GM23338 (cell line): ENCODE measurements at regions not wholly inside any gene's neighbourhood (a gene's known extent, or its start where the extent isn't known, plus 50 kb on each side); places are given as distances from the start of the nearest gene placed in this dataset.

ENCODE experiments used
- ATAC-seq: fragments of 200-7000 bp; cut with Tn5 transposase; 3 replicates; pipeline ENCODE4 v1.9.1; 2020
- DNase-seq: peaks from one replicate; pipeline ENCODE4 v3.0.0-alpha.2; 2015; ENCODE audit warnings: low spot score
- H2AFZ ChIP-seq: fragments of 200-600 bp; sonication (generic); 2 replicates; pipeline ENCODE4 v1.8.0; 2016; ENCODE audit warnings: antibody characterized with exemption, mild to moderate bottlenecking, moderate library complexity
- H3F3A ChIP-seq: fragments of 200-600 bp; sonication (generic); replicated peaks from 2 replicates; pipeline ENCODE4 v1.8.0; 2017; ENCODE audit warnings: antibody characterized with exemption, mixed run types, low read depth
- H3K27ac ChIP-seq: fragments of 200-600 bp; sonication (generic); 2 replicates; pipeline ENCODE4 v1.6.1; 2016; ENCODE audit warnings: low read depth
- H3K27me3 ChIP-seq: fragments of 200-600 bp; sonication (generic); 2 replicates; pipeline ENCODE4 v1.8.0; 2016; ENCODE audit warnings: mild to moderate bottlenecking, mixed run types, moderate library complexity; ENCODE audit not compliant: insufficient read depth
- H3K36me3 ChIP-seq: fragments of 200-600 bp; sonication (generic); 2 replicates; pipeline ENCODE4 v1.8.0; 2016; ENCODE audit warnings: mild to moderate bottlenecking; ENCODE audit not compliant: insufficient read depth
- H3K4me1 ChIP-seq: fragments of 200-600 bp; sonication (generic); 2 replicates; pipeline ENCODE4 v1.8.0; 2016; ENCODE audit warnings: mild to moderate bottlenecking, moderate library complexity; ENCODE audit not compliant: insufficient read depth
- H3K4me2 ChIP-seq: fragments of 200-600 bp; sonication (generic); 2 replicates; pipeline ENCODE4 v1.7.1; 2017; ENCODE audit warnings: mixed run types
- H3K4me3 ChIP-seq: fragments of 200-600 bp; sonication (generic); 2 replicates; pipeline ENCODE4 v1.6.1; 2016; ENCODE audit warnings: mixed run types
- H3K79me2 ChIP-seq: fragments of 200-600 bp; sonication (generic); replicated peaks from 2 replicates; pipeline ENCODE4 v1.8.0; 2017; ENCODE audit warnings: mild to moderate bottlenecking; ENCODE audit not compliant: insufficient read depth
- H3K9me2 ChIP-seq: fragments of 200-600 bp; sonication (generic); 2 replicates; pipeline ENCODE4 v1.8.0; 2017; ENCODE audit not compliant: insufficient read depth
- H4K20me1 ChIP-seq: fragments of 200-600 bp; sonication (generic); replicated peaks from 2 replicates; pipeline ENCODE4 v1.8.0; 2017; ENCODE audit warnings: mild to moderate bottlenecking; ENCODE audit not compliant: insufficient read depth
- H3K27ac Mint-ChIP-seq: 2 replicates; pipeline ENCODE4 v1.8.0; 2020; ENCODE audit warnings: inconsistent platforms, mild to moderate bottlenecking, moderate library complexity, mixed read lengths
- H3K27me3 Mint-ChIP-seq: 3 replicates; pipeline ENCODE4 v1.8.0; 2022; ENCODE audit warnings: low read depth, mild to moderate bottlenecking, moderate library complexity, mixed read lengths, inconsistent platforms; ENCODE audit not compliant: insufficient read depth, poor library complexity
- H3K36me3 Mint-ChIP-seq: 3 replicates; pipeline ENCODE4 v1.8.0; 2021; ENCODE audit warnings: low read depth, mild to moderate bottlenecking, inconsistent platforms, moderate library complexity, mixed read lengths
- H3K4me1 Mint-ChIP-seq: 3 replicates; pipeline ENCODE4 v1.8.0; 2020; ENCODE audit warnings: mild to moderate bottlenecking, inconsistent platforms, mixed read lengths
- H3K4me3 Mint-ChIP-seq: 3 replicates; pipeline ENCODE4 v1.8.0; 2021; ENCODE audit warnings: moderate library complexity, mild to moderate bottlenecking, inconsistent platforms, mixed read lengths
- H3K9me3 Mint-ChIP-seq: 3 replicates; pipeline ENCODE4 v1.8.0; 2020; ENCODE audit warnings: moderate library complexity, mild to moderate bottlenecking, inconsistent platforms, mixed read lengths
- CREB1 ChIP-seq: fragments of 250-450 bp; sonication (Bioruptor Pico); IDR thresholded peaks from 2 replicates; pipeline ENCODE4 v1.5.0; 2020; ENCODE audit warnings: low read depth, mild to moderate bottlenecking, moderate library complexity
- CTCF ChIP-seq, 2 experiments: fragments of 200-600 bp in 1 of 2; sonication (generic) in 1 of 2; conservative IDR thresholded peaks; 2 replicates each; pipeline versions ENCODE4 v1.5.1 to v1.6.1; 2016 to 2017; ENCODE audit warnings: antibody characterized with exemption in 2 of 2, low read depth in 2 of 2, mild to moderate bottlenecking in 2 of 2, moderate library complexity in 1 of 2
- ETS1 ChIP-seq: IDR thresholded peaks from 2 replicates; pipeline ENCODE4 v1.6.1; 2016; ENCODE audit warnings: antibody characterized with exemption
- EZH2 ChIP-seq: fragments of 200-600 bp; sonication (generic); IDR thresholded peaks from one replicate; pipeline ENCODE4 v1.8.0; 2017; ENCODE audit warnings: antibody characterized with exemption, mild to moderate bottlenecking, low read depth; ENCODE audit not compliant: unreplicated experiment
- EZH2phosphoT487 ChIP-seq: fragments of 200-600 bp; sonication (generic); IDR thresholded peaks from one replicate; pipeline ENCODE4 v1.8.1; 2018; ENCODE audit warnings: antibody characterized with exemption; ENCODE audit not compliant: unreplicated experiment
- NANOG ChIP-seq: IDR thresholded peaks from 2 replicates; pipeline ENCODE4 v1.6.1; 2016; ENCODE audit warnings: antibody characterized with exemption, borderline replicate concordance
- POLR2AphosphoS5 ChIP-seq: IDR thresholded peaks from 2 replicates; pipeline ENCODE4 v1.6.1; 2016; ENCODE audit warnings: antibody characterized with exemption, low read depth
- STAT1 ChIP-seq: IDR thresholded peaks from one replicate; pipeline ENCODE4 v1.6.1; 2016; ENCODE audit warnings: antibody characterized with exemption; ENCODE audit not compliant: unreplicated experiment
- ZNF114 ChIP-seq: fragments of 250-450 bp; sonication (Bioruptor Pico); IDR thresholded peaks from 2 replicates; pipeline ENCODE4 v1.5.0; 2020; ENCODE audit warnings: mild to moderate bottlenecking, moderate library complexity
- ZNF331 ChIP-seq: fragments of 250-450 bp; sonication (Bioruptor Pico); IDR thresholded peaks from 2 replicates; pipeline ENCODE4 v1.5.0; 2020; ENCODE audit warnings: low read depth, mild to moderate bottlenecking, moderate library complexity
- ZNF462 ChIP-seq: fragments of 250-450 bp; sonication (Bioruptor Pico); IDR thresholded peaks from 2 replicates; pipeline ENCODE4 v1.5.0; 2020; ENCODE audit warnings: mild to moderate bottlenecking, moderate library complexity

- H3K27ac ChIP-seq = no peak overlapping the region
- no peak overlapping the region for H3K4me3 Mint-ChIP-seq
- H3K4me1 ChIP-seq = no peaks in the 10 kb centered on the region
- no peak overlapping the region for H3K4me2 ChIP-seq
- H3K27me3 Mint-ChIP-seq = peaks cover 9% of the 10 kb centered on the region
- no peaks in the 10 kb centered on the region for H3K4me1 Mint-ChIP-seq
- H3K9me2 ChIP-seq = peaks cover 6% of the 10 kb centered on the region; the same call in 1 of the 2 replicates
- H3K27me3 ChIP-seq = no peaks in the 10 kb centered on the region
- H3K4me3 ChIP-seq = no peak overlapping the region
- ATAC-seq (no peak), DNase-seq (no peak)
- no peaks in the 10 kb centered on the region for H3K36me3 Mint-ChIP-seq
- H4K20me1 ChIP-seq = no peaks in the 10 kb centered on the region
- H3K36me3 ChIP-seq = no peaks in the 10 kb centered on the region
- no peak overlapping the region for H2AFZ ChIP-seq
- no peak for TF ChIP-seq EZH2
- H3K9me3 Mint-ChIP-seq = no peaks in the 10 kb centered on the region
- H3F3A ChIP-seq = no peaks in the 10 kb centered on the region
- H3K27ac Mint-ChIP-seq = no peak overlapping the region
- H3K79me2 ChIP-seq = no peaks in the 10 kb centered on the region
These were observed 64.9 kb upstream of the PCED1B start for GRCh38 chr12:47014474-47014873.

GRCh38 chr12:47015381-47015780 lies 64.0 kb upstream of the PCED1B start:
- Mint-ChIP-seq H3K9me3 (no peaks in the 10 kb centered on the region), H3K4me1 (no peaks in the 10 kb centered on the region), H3K27me3 (peaks cover 7% of the 10 kb centered on the region), H3K27ac (no peak overlapping the region), H3K36me3 (no peaks in the 10 kb centered on the region), H3K4me3 (no peak overlapping the region)
- H4K20me1 ChIP-seq = no peaks in the 10 kb centered on the region
- no peak overlapping the region for H2AFZ ChIP-seq
- no peak overlapping the region for H3K27ac ChIP-seq
- no peaks in the 10 kb centered on the region for H3K79me2 ChIP-seq
- H3K4me2 ChIP-seq = no peak overlapping the region
- no peak overlapping the region for H3K4me3 ChIP-seq
- H3F3A ChIP-seq = no peaks in the 10 kb centered on the region
- peaks cover 6% of the 10 kb centered on the region; the same call in 1 of the 2 replicates for H3K9me2 ChIP-seq
- no peak for ATAC-seq
- H3K36me3 ChIP-seq = no peaks in the 10 kb centered on the region
- no peaks in the 10 kb centered on the region for H3K27me3 ChIP-seq
- no peaks in the 10 kb centered on the region for H3K4me1 ChIP-seq
- DNase-seq = no peak
- no peak for TF ChIP-seq STAT1
- no peak for TF ChIP-seq POLR2AphosphoS5
- no peak for TF ChIP-seq EZH2phosphoT487
- TF ChIP-seq ETS1 = no peak
- no peak for TF ChIP-seq ZNF462
- no peak for TF ChIP-seq CTCF (conservative IDR thresholded peaks at IDR 0.05; ENCODE audit: low read depth in 2 of 2)
- TF ChIP-seq NANOG = no peak
- TF ChIP-seq ZNF331 (CRISPR knock-in tag) = no peak
- TF ChIP-seq ZNF114 (CRISPR knock-in tag) = no peak
- no peak for TF ChIP-seq EZH2
- TF ChIP-seq CREB1 (CRISPR knock-in tag) = no peak
